Vagina (tissue), 2 donors: ENCODE measurements at regions not wholly inside any gene's neighbourhood (a gene's known extent, or its start where the extent isn't known, plus 50 kb on each side); places are given as distances from the start of the nearest gene placed in this dataset.

Source experiments
- DNase-seq, 2 donors: peaks; one replicate each; pipeline ENCODE4 v3.0.0-alpha.2; 2017; ENCODE audit errors: extremely low spot score in 2 of 2
- H3K27ac ChIP-seq: fragments of 200-600 bp; sonication (generic); one replicate; pipeline ENCODE4 v1.5.1; 2019
- H3K27me3 ChIP-seq: fragments of 200-600 bp; sonication (generic); one replicate; pipeline ENCODE4 v1.5.1; 2019
- H3K36me3 ChIP-seq, 2 donors: fragments of 200-600 bp; sonication (generic); one replicate each; pipeline ENCODE4 v1.5.1; 2017 to 2019
- H3K4me1 ChIP-seq: fragments of 200-600 bp; sonication (generic); one replicate; pipeline ENCODE4 v1.5.1; 2019
- H3K4me3 ChIP-seq, 2 donors: fragments of 200-600 bp; sonication (generic); 1 replicate in 1 of 2; 2 replicates in 1 of 2; pipeline ENCODE4 v1.5.1; 2016 to 2019
- H3K9me3 ChIP-seq: fragments of 200-600 bp; sonication (generic); one replicate; pipeline ENCODE4 v1.5.1; 2019
- CTCF ChIP-seq, 3 experiments: fragments of 450-650 bp in 2 of 3; fragments of 200-600 bp in 1 of 3; sonication (generic) in 1 of 3; IDR thresholded peaks; one replicate each; pipeline ENCODE4 v1.5.1; 2017 to 2019; ENCODE audit warnings: antibody characterized with exemption in 3 of 3, mild to moderate bottlenecking in 2 of 3, moderate library complexity in 2 of 3
- POLR2A ChIP-seq, 2 donors: fragments of 450-650 bp; IDR thresholded peaks; one replicate each; pipeline ENCODE4 v1.6.1; 2017; ENCODE audit warnings: antibody characterized with exemption in 2 of 2, mild to moderate bottlenecking in 2 of 2, moderate library complexity in 2 of 2
- POLR2AphosphoS5 ChIP-seq, 2 donors: sonication (generic); formaldehyde crosslinking; IDR thresholded peaks; one replicate each; pipeline ENCODE4 v1.9.0; 2017; ENCODE audit warnings: antibody characterized with exemption in 2 of 2, mild to moderate bottlenecking in 2 of 2, low read depth in 1 of 2; ENCODE audit not compliant: insufficient read depth in 1 of 2
- intact Hi-C: fragments of 100-400 bp; cut with DNase I; formaldehyde crosslinking; loops from one replicate; pipeline ENCODE4 v1.15.1; 2023

- TF ChIP-seq POLR2A (IDR thresholded peaks at IDR 0.05) (no peak), POLR2AphosphoS5 (IDR thresholded peaks at IDR 0.05; ENCODE audit: insufficient read depth in 1 of 2, low read depth in 1 of 2) (no peak), CTCF (IDR thresholded peaks at IDR 0.05) (no peak)
- Histone ChIP-seq H3K27ac (no peak overlapping the region), H3K4me3 (no peak overlapping the region), H3K36me3 (no peaks in the 10 kb centered on the region), H3K9me3 (no peaks in the 10 kb centered on the region), H3K27me3 (no peaks in the 10 kb centered on the region), H3K4me1 (peaks cover 7% of the 10 kb centered on the region)
- DNase-seq: no peak
- intact Hi-C loops: no loop called here
Measured at GRCh38 chr21:35527358-35527757, 478.3 kb upstream of the RUNX1 start.

GRCh38 chr21:35525443-35525842, 476.3 kb upstream of the RUNX1 start:
- TF ChIP-seq POLR2AphosphoS5 (IDR thresholded peaks at IDR 0.05; ENCODE audit: insufficient read depth in 1 of 2, low read depth in 1 of 2): no peak
- no peak for TF ChIP-seq POLR2A (IDR thresholded peaks at IDR 0.05)
- no peak for TF ChIP-seq CTCF (IDR thresholded peaks at IDR 0.05)
- no peak overlapping the region for H3K27ac ChIP-seq
- no peaks in the 10 kb centered on the region for H3K27me3 ChIP-seq
- intact Hi-C loops: no loop called here
- no peaks in the 10 kb centered on the region for H3K36me3 ChIP-seq
- no peaks in the 10 kb centered on the region for H3K9me3 ChIP-seq
- H3K4me1 ChIP-seq: peaks cover 7% of the 10 kb centered on the region
- DNase-seq: no peak
- H3K4me3 ChIP-seq: no peak overlapping the region

GRCh38 chr21:35521852-35522505, 472.9 kb upstream of the RUNX1 start:
- Histone ChIP-seq H3K4me1 (no peaks in the 10 kb centered on the region), H3K27me3 (no peaks in the 10 kb centered on the region), H3K36me3 (no peaks in the 10 kb centered on the region), H3K27ac (no peak overlapping the region), H3K9me3 (no peaks in the 10 kb centered on the region), H3K4me3 (no peak overlapping the region)
- DNase-seq: no peak
- intact Hi-C loops: no loop called here
- TF ChIP-seq CTCF (IDR thresholded peaks at IDR 0.05) (no peak), POLR2A (IDR thresholded peaks at IDR 0.05) (no peak), POLR2AphosphoS5 (IDR thresholded peaks at IDR 0.05; ENCODE audit: insufficient read depth in 1 of 2, low read depth in 1 of 2) (no peak)

- intact Hi-C loops: no loop called here
- Histone ChIP-seq H3K27ac (no peak overlapping the region), H3K36me3 (no peaks in the 10 kb centered on the region), H3K4me3 (no peak overlapping the region), H3K4me1 (no peaks in the 10 kb centered on the region), H3K27me3 (no peaks in the 10 kb centered on the region), H3K9me3 (no peaks in the 10 kb centered on the region)
- no peak for DNase-seq
- TF ChIP-seq CTCF (IDR thresholded peaks at IDR 0.05) (no peak), POLR2A (IDR thresholded peaks at IDR 0.05) (no peak), POLR2AphosphoS5 (IDR thresholded peaks at IDR 0.05; ENCODE audit: insufficient read depth in 1 of 2, low read depth in 1 of 2) (no peak)
Measured at GRCh38 chr21:35521293-35521692, 472.2 kb upstream of the RUNX1 start.

DNA sequence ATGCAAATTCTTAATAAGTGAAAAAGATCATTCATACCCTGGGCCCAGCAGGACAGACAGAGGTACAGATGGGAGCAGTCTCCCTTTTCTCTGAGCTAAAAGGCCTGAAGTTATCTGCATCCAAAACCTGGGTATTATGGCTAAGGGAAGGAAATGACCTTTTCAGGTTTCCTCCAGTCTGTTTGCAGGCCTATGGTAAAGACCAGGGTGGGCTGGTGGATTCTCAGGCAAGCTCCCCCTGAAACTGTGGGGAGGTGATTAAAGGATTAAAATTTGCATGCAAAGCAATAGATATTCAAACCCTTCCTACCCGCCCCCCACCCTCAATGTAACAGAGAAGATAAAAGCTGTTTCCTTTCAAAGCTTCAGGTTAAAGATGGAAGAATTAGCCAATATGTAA, 471.8 kb upstream of the RUNX1 start:
- no peak overlapping the region for H3K27ac ChIP-seq
- H3K9me3 ChIP-seq: no peaks in the 10 kb centered on the region
- H3K4me3 ChIP-seq: no peak overlapping the region
- no peaks in the 10 kb centered on the region for H3K4me1 ChIP-seq
- intact Hi-C loops: no loop called here
- H3K27me3 ChIP-seq: no peaks in the 10 kb centered on the region
- TF ChIP-seq CTCF (IDR thresholded peaks at IDR 0.05) (no peak), POLR2A (IDR thresholded peaks at IDR 0.05) (no peak), POLR2AphosphoS5 (IDR thresholded peaks at IDR 0.05; ENCODE audit: insufficient read depth in 1 of 2, low read depth in 1 of 2) (no peak)
- no peaks in the 10 kb centered on the region for H3K36me3 ChIP-seq
- no peak for DNase-seq
